ENCODE measurements at regions not wholly inside any gene's neighbourhood (a gene's known extent, or its start where the extent isn't known, plus 50 kb on each side); places are given as distances from the start of the nearest gene placed in this dataset.

GRCh38 chr13:106105153-106105552 is 430.3 kb downstream of the EFNB2 start:
- Histone ChIP-seq H3K36me3 (ENCODE audit: insufficient read depth, low read length) (no peaks in the 10 kb centered on the region), H3K9me2 (ENCODE audit: low read depth, low read length) (no peaks in the 10 kb centered on the region), H3K9me3 (ENCODE audit: low read length) (no peaks in the 10 kb centered on the region), H3K9ac (ENCODE audit: low read length) (no peak overlapping the region), H3K4me1 (ENCODE audit: insufficient read depth, low read length, severe bottlenecking) (no peaks in the 10 kb centered on the region), H2AFZ (ENCODE audit: low read length) (no peak overlapping the region), H3K4me2 (ENCODE audit: low read length) (no peak overlapping the region), H4K20me1 (ENCODE audit: insufficient read depth, low read length) (no peaks in the 10 kb centered on the region), H3K4me3 (ENCODE audit: low read depth, low read length, poor library complexity, severe bottlenecking) (no peak overlapping the region), H3K79me2 (ENCODE audit: insufficient read depth, low read length) (no peaks in the 10 kb centered on the region), H3K27ac (ENCODE audit: low read depth, low read length, poor library complexity, severe bottlenecking) (no peak overlapping the region), H3F3A (ENCODE audit: insufficient read depth, low read length) (no peaks in the 10 kb centered on the region), H3K27me3 (ENCODE audit: insufficient read depth, low read length) (no peaks in the 10 kb centered on the region)
- no peak for TF ChIP-seq EZH2 (IDR thresholded peaks at IDR 0.05; ENCODE audit: borderline replicate concordance, low read length)
- no peak for TF ChIP-seq CTCF (IDR thresholded peaks at IDR 0.05; ENCODE audit: low read length)

GRCh38 chr13:106104281-106104901 is 431.1 kb downstream of the EFNB2 start:
- H3K27ac ChIP-seq (ENCODE audit: low read depth, low read length, poor library complexity, severe bottlenecking) = no peak overlapping the region
- no peaks in the 10 kb centered on the region for H3K4me1 ChIP-seq (ENCODE audit: insufficient read depth, low read length, severe bottlenecking)
- no peak overlapping the region for H2AFZ ChIP-seq (ENCODE audit: low read length)

GRCh38 chr13:106103779-106104178 is 431.7 kb downstream of the EFNB2 start:
- Histone ChIP-seq H3K9me2 (ENCODE audit: low read depth, low read length) (no peaks in the 10 kb centered on the region), H3K9me3 (ENCODE audit: low read length) (no peaks in the 10 kb centered on the region), H3K27me3 (ENCODE audit: insufficient read depth, low read length) (no peaks in the 10 kb centered on the region), H2AFZ (ENCODE audit: low read length) (no peak overlapping the region), H3K79me2 (ENCODE audit: insufficient read depth, low read length) (no peaks in the 10 kb centered on the region), H3K36me3 (ENCODE audit: insufficient read depth, low read length) (no peaks in the 10 kb centered on the region), H3K27ac (ENCODE audit: low read depth, low read length, poor library complexity, severe bottlenecking) (no peak overlapping the region), H3F3A (ENCODE audit: insufficient read depth, low read length) (no peaks in the 10 kb centered on the region), H3K9ac (ENCODE audit: low read length) (no peak overlapping the region), H3K4me2 (ENCODE audit: low read length) (no peak overlapping the region), H4K20me1 (ENCODE audit: insufficient read depth, low read length) (no peaks in the 10 kb centered on the region), H3K4me1 (ENCODE audit: insufficient read depth, low read length, severe bottlenecking) (no peaks in the 10 kb centered on the region), H3K4me3 (ENCODE audit: low read depth, low read length, poor library complexity, severe bottlenecking) (no peak overlapping the region)
- no peak for TF ChIP-seq EZH2 (IDR thresholded peaks at IDR 0.05; ENCODE audit: borderline replicate concordance, low read length)
- TF ChIP-seq CTCF (IDR thresholded peaks at IDR 0.05; ENCODE audit: low read length) = no peak

More at GRCh38 chr13:106104281-106104901, 431.1 kb downstream of the EFNB2 start:
- H3K4me2 ChIP-seq (ENCODE audit: low read length) = no peak overlapping the region
- H3K79me2 ChIP-seq (ENCODE audit: insufficient read depth, low read length) = no peaks in the 10 kb centered on the region
- no peak overlapping the region for H3K4me3 ChIP-seq (ENCODE audit: low read depth, low read length, poor library complexity, severe bottlenecking)
- no peaks in the 10 kb centered on the region for H3K9me3 ChIP-seq (ENCODE audit: low read length)
- no peaks in the 10 kb centered on the region for H3F3A ChIP-seq (ENCODE audit: insufficient read depth, low read length)
- H4K20me1 ChIP-seq (ENCODE audit: insufficient read depth, low read length) = no peaks in the 10 kb centered on the region
- TF ChIP-seq EZH2 (IDR thresholded peaks at IDR 0.05; ENCODE audit: borderline replicate concordance, low read length) (no peak), CTCF (IDR thresholded peaks at IDR 0.05; ENCODE audit: low read length) (no peak)
- H3K27me3 ChIP-seq (ENCODE audit: insufficient read depth, low read length) = no peaks in the 10 kb centered on the region
- H3K9ac ChIP-seq (ENCODE audit: low read length) = no peak overlapping the region
- no peaks in the 10 kb centered on the region for H3K36me3 ChIP-seq (ENCODE audit: insufficient read depth, low read length)
- H3K9me2 ChIP-seq (ENCODE audit: low read depth, low read length) = no peaks in the 10 kb centered on the region
